ENCODE measurements at regions not wholly inside any gene's neighbourhood (a gene's known extent, or its start where the extent isn't known, plus 50 kb on each side); places are given as distances from the start of the nearest gene placed in this dataset.
"Not testable (repeated sequence)": the region's sequence is repeated elsewhere in the genome, so short reads cannot be mapped to it uniquely, and the experiment has no call there.

DNA sequence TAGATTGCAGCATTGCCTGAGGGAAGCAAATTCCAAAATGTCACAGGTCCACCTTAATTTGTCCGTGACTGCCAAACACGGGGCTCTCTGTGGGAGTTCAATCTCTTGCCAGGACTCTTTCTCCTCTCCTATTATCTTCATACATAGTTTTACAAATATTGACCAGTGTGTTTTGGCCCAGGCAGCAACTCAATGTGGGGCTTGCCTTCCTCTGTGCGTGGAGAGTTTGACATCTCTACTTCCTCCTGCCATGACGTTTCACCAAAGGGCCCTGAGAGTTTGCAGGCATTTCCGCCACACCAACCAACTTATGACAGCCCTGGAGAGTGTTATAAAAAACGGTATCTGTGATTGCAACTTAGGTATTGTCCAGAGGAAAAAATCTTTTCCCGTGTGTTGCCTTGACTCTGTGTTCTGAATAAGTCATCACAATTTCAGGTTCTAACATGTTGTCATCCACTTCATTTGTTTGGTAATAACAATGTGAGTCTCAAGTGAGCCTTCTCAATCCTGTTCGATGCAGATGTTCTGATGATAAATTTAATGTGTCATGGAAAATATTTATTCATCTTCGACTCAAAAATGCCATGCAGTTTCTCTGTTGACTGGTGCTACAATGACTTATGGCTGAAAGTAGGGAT is 106.0 kb downstream of the PWWP3B start:
- H2AFZ ChIP-seq (replicated peaks; ENCODE audit: low read length, poor library complexity); in situ Hi-C loops (cut with MboI; ENCODE audit: low sequenced_read_pairs); H3K27ac ChIP-seq (ENCODE audit: insufficient read depth, low read length); POLR2A ChIA-PET (ENCODE audit: unreplicated experiment); H3K36me3 ChIP-seq (ENCODE audit: control insufficient read depth, insufficient read depth, low read length); H2AK5ac ChIP-seq (ENCODE audit: low read depth, low read length); dilution Hi-C loops (cut with HindIII; ENCODE audit: low sequenced_read_pairs, unreplicated experiment); H3K4ac ChIP-seq (ENCODE audit: low read depth, low read length); H4K91ac ChIP-seq (ENCODE audit: insufficient read depth, low read depth, low read length); H3K27me3 ChIP-seq (ENCODE audit: control insufficient read depth, insufficient read depth, low read length); H3K9me3 ChIP-seq (ENCODE audit: control insufficient read depth, insufficient read depth, low read length); H2BK20ac ChIP-seq (ENCODE audit: low read depth, low read length); H2BK15ac ChIP-seq (ENCODE audit: low read depth, low read length); H4K5ac ChIP-seq (ENCODE audit: low read depth, low read length); H4K8ac ChIP-seq (ENCODE audit: low read depth in 2 of 2, low read length in 2 of 2); H3K4me2 ChIP-seq (ENCODE audit: low read depth, low read length); H3K79me1 ChIP-seq (ENCODE audit: low read depth in 1 of 2, low read length in 2 of 2); DNase-seq; H3K56ac ChIP-seq (ENCODE audit: extremely low read depth, insufficient read depth, low read length); H3K9me1 ChIP-seq (ENCODE audit: insufficient read depth, low read length); H3K14ac ChIP-seq (replicated peaks; ENCODE audit: low read depth, low read length); H3K4me1 ChIP-seq (ENCODE audit: control insufficient read depth, insufficient read depth, low read length); CTCF ChIA-PET; H4K20me1 ChIP-seq (ENCODE audit: insufficient read depth, low read length); BruUV-seq (replicated peaks); H3K18ac ChIP-seq (ENCODE audit: low read depth, low read length); ATAC-seq (ENCODE audit: low read depth); H2AK9ac ChIP-seq (replicated peaks; ENCODE audit: low read depth, low read length, poor library complexity); H3K4me3 ChIP-seq (ENCODE audit: insufficient read depth, low read depth, low read length); H2BK120ac ChIP-seq (ENCODE audit: low read depth, low read length); H2BK5ac ChIP-seq (ENCODE audit: low read depth, low read length, poor library complexity, severe bottlenecking); H3K23ac ChIP-seq (ENCODE audit: low read depth, low read length); H3K9ac ChIP-seq (ENCODE audit: low read depth, low read length); intact Hi-C loops (cut with micrococcal nuclease): not testable (repeated sequence)
- WGBS, 2 experiments (ENCODE audit: extremely low coverage in 2 of 2, insufficient read length in 1 of 2) = no CpG with 5 or more reads among the region's 9 CpGs

GRCh38 chrX:106275172-106275571 is 107.1 kb downstream of the PWWP3B start:
- H3K56ac ChIP-seq (ENCODE audit: extremely low read depth, insufficient read depth, low read length); H3K4me1 ChIP-seq (ENCODE audit: control insufficient read depth, insufficient read depth, low read length); CTCF ChIA-PET; H3K27me3 ChIP-seq (ENCODE audit: control insufficient read depth, insufficient read depth, low read length); H2BK120ac ChIP-seq (ENCODE audit: low read depth, low read length); H2AK5ac ChIP-seq (ENCODE audit: low read depth, low read length); H3K18ac ChIP-seq (ENCODE audit: low read depth, low read length); BruUV-seq (replicated peaks); H3K27ac ChIP-seq (ENCODE audit: insufficient read depth, low read length); H4K20me1 ChIP-seq (ENCODE audit: insufficient read depth, low read length); H4K5ac ChIP-seq (ENCODE audit: low read depth, low read length); H3K79me1 ChIP-seq (ENCODE audit: low read depth in 1 of 2, low read length in 2 of 2); H3K36me3 ChIP-seq (ENCODE audit: control insufficient read depth, insufficient read depth, low read length); DNase-seq; ATAC-seq (ENCODE audit: low read depth); H2AFZ ChIP-seq (replicated peaks; ENCODE audit: low read length, poor library complexity); H2AK9ac ChIP-seq (replicated peaks; ENCODE audit: low read depth, low read length, poor library complexity); H3K9me3 ChIP-seq (ENCODE audit: control insufficient read depth, insufficient read depth, low read length); H3K9me1 ChIP-seq (ENCODE audit: insufficient read depth, low read length); H2BK20ac ChIP-seq (ENCODE audit: low read depth, low read length); H3K23ac ChIP-seq (ENCODE audit: low read depth, low read length); POLR2A ChIA-PET (ENCODE audit: unreplicated experiment); H3K4me3 ChIP-seq (ENCODE audit: insufficient read depth, low read depth, low read length); H3K14ac ChIP-seq (replicated peaks; ENCODE audit: low read depth, low read length); H4K91ac ChIP-seq (ENCODE audit: insufficient read depth, low read depth, low read length); intact Hi-C loops (cut with micrococcal nuclease); dilution Hi-C loops (cut with HindIII; ENCODE audit: low sequenced_read_pairs, unreplicated experiment); H3K4ac ChIP-seq (ENCODE audit: low read depth, low read length); H2BK15ac ChIP-seq (ENCODE audit: low read depth, low read length); H2BK5ac ChIP-seq (ENCODE audit: low read depth, low read length, poor library complexity, severe bottlenecking); H3K4me2 ChIP-seq (ENCODE audit: low read depth, low read length); H3K9ac ChIP-seq (ENCODE audit: low read depth, low read length); H4K8ac ChIP-seq (ENCODE audit: low read depth in 2 of 2, low read length in 2 of 2); in situ Hi-C loops (cut with MboI; ENCODE audit: low sequenced_read_pairs): not testable (repeated sequence)
- WGBS, 2 experiments (ENCODE audit: extremely low coverage in 2 of 2, insufficient read length in 1 of 2) = no CpG with 5 or more reads among the region's 5 CpGs

Data from IMR-90 (cell line).